ENCODE measurements at regions not wholly inside any gene's neighbourhood (a gene's known extent, or its start where the extent isn't known, plus 50 kb on each side); places are given as distances from the start of the nearest gene placed in this dataset.

DNA sequence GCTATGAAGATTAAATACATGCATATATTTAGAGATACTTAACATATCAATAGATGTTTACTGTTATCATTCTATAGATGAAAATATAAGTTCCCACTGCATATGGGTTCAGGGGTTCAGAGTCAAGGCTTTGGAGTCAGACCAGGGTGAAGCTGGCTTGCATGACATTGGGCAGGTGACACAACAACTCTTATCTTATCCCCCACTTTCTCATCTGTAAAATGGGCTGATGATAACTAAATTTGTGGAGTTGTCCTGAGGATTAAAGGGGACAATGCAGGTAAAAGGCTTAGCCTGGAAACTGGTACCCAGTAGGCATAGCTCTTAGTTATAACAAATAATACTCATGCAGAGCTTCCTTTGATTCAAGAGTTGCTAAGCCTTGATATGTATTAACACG, 72.6 kb upstream of the BRINP1 start:
- Histone ChIP-seq H3K4me1 (ENCODE audit: low read length) (no peaks in the 10 kb centered on the region), H3K9ac (ENCODE audit: low read length) (no peak overlapping the region), H4K20me1 (ENCODE audit: insufficient read depth, low read length) (no peaks in the 10 kb centered on the region), H3K9me3 (replicated peaks; ENCODE audit: insufficient read depth, low read length) (no peaks in the 10 kb centered on the region), H3K9me2 (replicated peaks; ENCODE audit: insufficient read depth, low read length) (no peaks in the 10 kb centered on the region), H3K27me3 (replicated peaks; ENCODE audit: insufficient read depth, low read length) (no peaks in the 10 kb centered on the region), H3F3A (ENCODE audit: insufficient read depth, low read length) (no peaks in the 10 kb centered on the region), H3K4me3 (ENCODE audit: low read length) (no peak overlapping the region), H2AFZ (ENCODE audit: low read length) (no peak overlapping the region), H3K36me3 (replicated peaks; ENCODE audit: insufficient read depth, low read length) (no peaks in the 10 kb centered on the region), H3K79me2 (ENCODE audit: low read length) (no peaks in the 10 kb centered on the region), H3K4me2 (ENCODE audit: low read depth, low read length) (no peak overlapping the region), H3K27ac (ENCODE audit: low read length) (no peak overlapping the region)
- DNase-seq, result no peak
- TF ChIP-seq, protein P1, sequence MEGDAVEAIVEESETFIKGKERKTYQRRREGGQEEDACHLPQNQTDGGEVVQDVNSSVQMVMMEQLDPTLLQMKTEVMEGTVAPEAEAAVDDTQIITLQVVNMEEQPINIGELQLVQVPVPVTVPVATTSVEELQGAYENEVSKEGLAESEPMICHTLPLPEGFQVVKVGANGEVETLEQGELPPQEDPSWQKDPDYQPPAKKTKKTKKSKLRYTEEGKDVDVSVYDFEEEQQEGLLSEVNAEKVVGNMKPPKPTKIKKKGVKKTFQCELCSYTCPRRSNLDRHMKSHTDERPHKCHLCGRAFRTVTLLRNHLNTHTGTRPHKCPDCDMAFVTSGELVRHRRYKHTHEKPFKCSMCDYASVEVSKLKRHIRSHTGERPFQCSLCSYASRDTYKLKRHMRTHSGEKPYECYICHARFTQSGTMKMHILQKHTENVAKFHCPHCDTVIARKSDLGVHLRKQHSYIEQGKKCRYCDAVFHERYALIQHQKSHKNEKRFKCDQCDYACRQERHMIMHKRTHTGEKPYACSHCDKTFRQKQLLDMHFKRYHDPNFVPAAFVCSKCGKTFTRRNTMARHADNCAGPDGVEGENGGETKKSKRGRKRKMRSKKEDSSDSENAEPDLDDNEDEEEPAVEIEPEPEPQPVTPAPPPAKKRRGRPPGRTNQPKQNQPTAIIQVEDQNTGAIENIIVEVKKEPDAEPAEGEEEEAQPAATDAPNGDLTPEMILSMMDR (IDR thresholded peaks at IDR 0.05; ENCODE audit: low read length), result no peak
- TF ChIP-seq EZH2 (optimal IDR thresholded peaks at IDR 0.05; ENCODE audit: low read depth, low read length) (no peak), EZH2phosphoT487 (IDR thresholded peaks at IDR 0.05; ENCODE audit: low read length) (no peak)

DNA sequence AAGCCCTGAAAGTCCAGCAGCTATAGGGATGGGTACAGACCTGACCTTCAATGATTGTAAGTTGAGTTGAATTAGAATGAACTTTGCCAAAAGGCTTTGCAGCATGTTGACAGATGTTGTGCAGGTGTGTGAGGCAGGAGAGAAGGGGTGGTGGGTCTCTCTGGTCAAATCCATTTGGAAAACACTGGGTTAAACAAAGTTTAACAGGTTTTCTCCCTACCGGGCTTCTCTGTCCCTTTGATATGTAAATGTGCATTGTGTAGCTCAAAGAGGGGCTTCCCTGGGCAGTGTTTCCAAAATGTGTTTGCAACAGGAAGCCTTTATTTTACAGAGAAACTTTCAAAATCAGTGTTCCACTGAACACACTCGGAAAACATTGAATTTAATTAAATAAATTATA, 72.1 kb upstream of the BRINP1 start:
- no peak for TF ChIP-seq EZH2phosphoT487 (IDR thresholded peaks at IDR 0.05; ENCODE audit: low read length)
- TF ChIP-seq, protein P1 (IDR thresholded peaks at IDR 0.05; ENCODE audit: low read length), result no peak
- no peak for TF ChIP-seq EZH2 (optimal IDR thresholded peaks at IDR 0.05; ENCODE audit: low read depth, low read length)
- no peak overlapping the region for H3K4me2 ChIP-seq (ENCODE audit: low read depth, low read length)
- H3K9me2 ChIP-seq (replicated peaks; ENCODE audit: insufficient read depth, low read length), result no peaks in the 10 kb centered on the region
- H3K9ac ChIP-seq (ENCODE audit: low read length), result no peak overlapping the region
- no peaks in the 10 kb centered on the region for H3F3A ChIP-seq (ENCODE audit: insufficient read depth, low read length)
- H3K9me3 ChIP-seq (replicated peaks; ENCODE audit: insufficient read depth, low read length), result no peaks in the 10 kb centered on the region
- no peaks in the 10 kb centered on the region for H4K20me1 ChIP-seq (ENCODE audit: insufficient read depth, low read length)
- H3K4me1 ChIP-seq (ENCODE audit: low read length), result no peaks in the 10 kb centered on the region
- H2AFZ ChIP-seq (ENCODE audit: low read length), result no peak overlapping the region
- no peaks in the 10 kb centered on the region for H3K36me3 ChIP-seq (replicated peaks; ENCODE audit: insufficient read depth, low read length)
- no peaks in the 10 kb centered on the region for H3K79me2 ChIP-seq (ENCODE audit: low read length)
- H3K4me3 ChIP-seq (ENCODE audit: low read length), result no peak overlapping the region
- DNase-seq, result no peak
- no peaks in the 10 kb centered on the region for H3K27me3 ChIP-seq (replicated peaks; ENCODE audit: insufficient read depth, low read length)
- no peak overlapping the region for H3K27ac ChIP-seq (ENCODE audit: low read length)

DNA sequence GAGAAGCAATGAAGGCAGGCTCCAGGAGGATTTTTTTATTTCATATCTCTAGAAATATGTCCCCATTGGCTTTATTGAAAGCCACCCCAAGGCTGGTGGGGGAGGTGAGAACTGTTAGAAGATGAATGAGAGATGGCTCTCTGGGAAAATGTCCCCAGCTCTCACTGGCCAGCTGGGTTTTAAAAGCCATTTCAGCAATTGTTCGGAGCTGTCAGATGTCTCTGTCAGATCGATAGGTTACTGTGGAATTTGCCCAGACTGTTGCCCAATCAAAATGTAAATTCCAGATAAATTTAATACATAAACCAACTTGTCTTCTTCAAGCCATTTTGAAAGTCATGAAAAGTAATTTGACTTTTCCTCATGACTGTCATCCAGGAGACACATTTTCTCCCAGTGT, 67.0 kb upstream of the BRINP1 start:
- Histone ChIP-seq H3K4me1 (ENCODE audit: low read length) (no peaks in the 10 kb centered on the region), H3K27ac (ENCODE audit: low read length) (no peak overlapping the region), H3K27me3 (replicated peaks; ENCODE audit: insufficient read depth, low read length) (no peaks in the 10 kb centered on the region), H3F3A (ENCODE audit: insufficient read depth, low read length) (no peaks in the 10 kb centered on the region), H2AFZ (ENCODE audit: low read length) (no peak overlapping the region), H3K9me3 (replicated peaks; ENCODE audit: insufficient read depth, low read length) (no peaks in the 10 kb centered on the region), H3K9ac (ENCODE audit: low read length) (no peak overlapping the region), H3K4me3 (ENCODE audit: low read length) (no peak overlapping the region), H3K9me2 (replicated peaks; ENCODE audit: insufficient read depth, low read length) (no peaks in the 10 kb centered on the region), H3K4me2 (ENCODE audit: low read depth, low read length) (no peak overlapping the region), H3K79me2 (ENCODE audit: low read length) (no peaks in the 10 kb centered on the region), H4K20me1 (ENCODE audit: insufficient read depth, low read length) (no peaks in the 10 kb centered on the region), H3K36me3 (replicated peaks; ENCODE audit: insufficient read depth, low read length) (no peaks in the 10 kb centered on the region)
- TF ChIP-seq EZH2 (optimal IDR thresholded peaks at IDR 0.05; ENCODE audit: low read depth, low read length), result no peak
- TF ChIP-seq, protein P1 (IDR thresholded peaks at IDR 0.05; ENCODE audit: low read length), result no peak
- no peak for TF ChIP-seq EZH2phosphoT487 (IDR thresholded peaks at IDR 0.05; ENCODE audit: low read length)
- no peak for DNase-seq

Measured in MM.1S (cell line).